Stimulated activated CD4-positive, alpha-beta T cell treated with anti-CD3 and anti-CD28 coated beads, TNF-alpha, amount 100 ng/mL, for 48 hours (primary cell): ENCODE measurements at regions not wholly inside any gene's neighbourhood (a gene's known extent, or its start where the extent isn't known, plus 50 kb on each side); places are given as distances from the start of the nearest gene placed in this dataset.
"Not testable (repeated sequence)": the region's sequence is repeated elsewhere in the genome, so short reads cannot be mapped to it uniquely, and the experiment has no call there.

Experiments used
- DNase-seq, 3 donors: peaks; one replicate each; pipeline ENCODE4 v3.0.0-alpha.2; 2020; ENCODE audit warnings: low read depth in 3 of 3

DNA sequence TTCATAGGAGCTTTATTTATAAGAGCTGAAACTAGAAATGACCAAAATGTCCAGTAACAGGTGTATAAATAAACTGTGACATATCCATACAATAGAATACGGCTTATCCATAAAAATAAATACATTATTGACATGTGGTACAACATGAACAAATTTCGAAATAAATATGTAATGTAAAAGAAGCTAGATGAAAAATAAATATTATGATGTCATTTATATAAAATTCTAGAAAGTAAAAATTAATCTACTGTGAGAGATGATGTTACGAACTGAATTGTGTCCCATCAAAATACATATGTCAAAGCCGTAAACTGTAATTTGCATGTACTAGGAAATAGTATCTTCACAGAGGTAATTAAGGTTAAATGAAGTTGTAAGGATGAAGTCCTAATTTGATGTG lies 1104.9 kb downstream of the NSUN3 start:
- no peak for DNase-seq

DNA sequence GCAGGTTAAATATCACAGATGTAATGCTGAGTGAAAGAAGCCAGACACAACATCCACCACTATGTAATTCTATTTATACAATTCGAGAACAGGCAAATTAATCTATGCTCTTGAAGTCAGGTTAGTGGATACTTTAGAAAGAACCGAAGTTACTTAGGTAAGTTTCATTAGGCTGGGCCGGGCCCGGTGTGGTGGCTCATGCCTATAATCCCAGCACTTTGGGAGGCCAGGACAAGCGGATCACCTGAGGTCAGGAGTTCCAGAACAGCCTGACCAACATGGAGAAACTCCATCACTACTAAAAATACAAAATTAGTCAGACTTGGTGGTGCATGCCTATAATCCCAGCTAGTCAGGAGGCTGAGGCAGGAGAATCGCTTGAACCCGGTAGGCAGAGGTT lies 1105.7 kb downstream of the NSUN3 start:
- no peak for DNase-seq

DNA sequence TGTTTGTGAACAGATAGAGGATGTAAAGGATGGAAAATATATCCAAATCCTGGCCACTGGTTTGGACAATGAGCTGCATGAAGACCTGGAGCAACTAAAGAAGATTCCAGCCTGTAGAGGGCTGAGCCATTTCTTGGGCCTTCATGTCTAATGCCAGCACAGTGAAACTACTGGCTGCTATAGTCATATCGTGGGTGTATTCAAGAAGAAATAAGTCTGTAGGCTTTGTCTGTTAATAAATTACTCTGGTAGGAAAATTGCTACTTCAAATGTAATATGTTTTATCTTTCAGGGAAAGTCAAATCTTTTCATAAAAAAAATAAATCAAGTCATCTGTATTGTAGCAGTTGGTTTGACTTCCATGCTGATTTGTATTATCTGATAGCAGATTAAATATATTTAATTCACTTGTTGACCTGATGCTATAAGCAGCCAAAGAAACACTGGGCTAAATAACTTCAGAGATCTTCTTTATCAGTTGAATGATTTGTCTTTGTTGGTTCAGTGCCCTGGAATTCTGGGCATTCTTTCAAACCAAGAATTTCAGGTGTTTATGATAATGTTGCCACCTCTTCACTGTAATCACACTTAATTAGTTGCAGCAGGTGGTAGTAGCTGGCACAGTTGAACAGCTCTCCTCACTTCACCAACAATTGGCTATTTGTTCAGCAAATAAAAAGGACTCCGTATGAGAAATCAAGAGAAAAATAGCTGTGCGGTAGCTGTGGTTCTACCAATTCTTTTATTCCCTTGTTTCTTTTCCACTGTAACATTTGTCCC lies 1109.5 kb downstream of the NSUN3 start:
- no peak for DNase-seq

DNA sequence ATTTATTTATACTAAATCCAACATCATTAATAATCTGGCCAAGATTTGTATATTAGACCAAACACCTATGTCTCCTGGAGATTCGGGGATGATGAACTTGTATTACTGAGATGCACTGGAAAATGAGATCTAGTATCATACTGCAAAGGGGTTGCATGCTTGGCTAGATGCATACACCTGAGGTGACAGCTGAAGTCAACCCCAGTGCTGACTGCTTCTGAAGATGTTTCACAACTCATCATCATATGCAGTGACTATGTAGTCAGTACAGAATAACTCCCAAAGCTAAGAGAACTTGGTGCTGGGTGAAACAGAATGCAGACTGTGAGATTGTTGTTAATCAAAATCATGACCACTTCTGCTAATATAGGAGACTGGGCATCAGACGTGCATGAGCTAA lies 1114.2 kb downstream of the NSUN3 start:
- no peak for DNase-seq

DNA sequence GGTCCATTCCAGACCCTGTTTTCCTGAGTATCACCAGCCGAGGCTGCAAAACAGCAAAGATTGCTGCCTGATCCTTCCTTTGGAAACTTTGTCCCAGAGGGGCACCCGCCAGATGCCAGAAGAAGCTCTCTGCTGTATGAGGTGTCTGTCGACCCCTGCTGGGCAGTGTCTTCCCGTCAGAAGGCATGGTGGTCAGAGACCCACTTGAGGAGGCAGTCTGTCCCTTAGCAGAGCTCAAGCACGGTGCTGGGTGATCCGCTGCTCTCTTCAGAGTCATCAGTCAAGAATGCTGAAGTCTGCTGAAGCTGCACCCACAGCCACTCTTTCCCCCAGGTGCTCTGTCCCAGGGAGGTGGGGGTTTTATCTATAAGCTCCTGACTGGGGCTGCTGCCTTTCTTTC lies 1121.2 kb downstream of the NSUN3 start:
- no peak for DNase-seq

DNA sequence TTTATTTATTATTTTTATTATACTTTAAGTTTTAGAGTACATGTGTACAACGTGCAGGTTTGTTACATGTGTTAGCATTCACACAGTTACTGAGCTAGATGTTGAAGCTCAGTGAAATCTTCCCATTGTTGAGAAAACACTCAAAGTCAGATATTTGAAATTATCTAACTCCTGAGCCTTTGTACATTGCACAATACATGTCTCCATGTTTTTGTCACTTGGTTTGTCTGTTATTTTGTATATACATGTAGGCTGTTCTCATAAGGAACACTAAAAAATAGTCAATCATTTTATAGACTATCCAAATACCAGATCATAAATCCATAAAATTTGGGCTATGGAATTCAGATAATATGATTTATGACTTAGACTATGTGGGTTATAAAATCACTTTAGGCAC lies 1126.5 kb downstream of the NSUN3 start:
- no peak for DNase-seq

DNA sequence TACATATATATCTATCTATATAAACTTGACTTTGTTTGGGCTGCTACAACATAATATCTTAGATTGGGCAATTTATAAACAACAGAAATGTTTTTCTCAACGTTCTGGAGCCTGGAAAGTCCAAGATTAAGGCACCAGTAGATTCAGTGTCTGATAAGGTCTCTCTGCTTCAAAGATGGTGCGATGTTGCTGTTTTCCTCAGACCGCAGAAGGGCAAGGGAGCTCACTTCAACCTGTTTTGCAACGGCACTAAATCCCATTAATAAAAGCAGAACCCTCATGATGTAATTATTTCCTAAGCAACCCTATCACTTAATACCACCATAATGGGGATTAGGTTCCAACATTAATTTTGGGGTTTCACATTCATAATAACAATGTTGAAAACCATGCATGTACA lies 1134.8 kb downstream of the NSUN3 start:
- DNase-seq: no peak

DNA sequence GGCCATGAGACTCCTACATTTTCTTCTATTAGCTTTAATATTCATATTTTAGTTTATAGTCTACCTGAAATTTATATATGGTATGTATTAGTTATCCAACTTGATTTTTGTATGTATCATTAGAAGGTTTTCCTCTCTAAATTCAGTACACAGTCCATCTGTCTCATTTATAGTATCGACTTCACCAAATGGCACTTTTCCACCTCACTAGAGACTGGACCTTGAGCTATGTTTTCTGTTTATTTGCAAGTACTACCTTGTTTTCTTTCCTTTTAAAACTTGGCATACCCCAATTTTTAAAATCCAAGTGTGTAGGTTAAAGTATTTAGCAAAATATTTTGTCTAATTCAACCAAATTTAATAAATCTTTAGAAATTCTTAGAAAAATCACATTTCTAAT lies 1137.5 kb downstream of the NSUN3 start:
- DNase-seq: no peak

DNA sequence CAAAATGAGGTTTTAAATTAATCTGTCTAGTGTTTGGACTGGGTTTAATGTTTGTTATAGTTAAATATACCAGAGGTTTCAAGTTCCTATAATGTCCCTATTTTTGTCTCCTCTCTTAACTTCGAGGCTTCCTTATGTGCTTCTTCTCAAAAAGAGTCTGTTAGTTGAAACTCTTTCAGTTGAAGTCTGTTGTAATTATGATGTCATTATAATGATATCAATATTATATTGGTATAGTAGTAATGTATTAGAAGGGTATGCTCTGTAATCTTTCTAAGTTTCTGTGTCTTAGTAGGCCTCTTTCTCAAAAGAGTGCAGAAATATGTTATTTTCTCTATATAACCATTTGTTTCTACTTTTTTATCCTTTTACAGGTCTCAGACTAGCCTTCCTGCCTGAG lies 1148.0 kb downstream of the NSUN3 start:
- DNase-seq: no peak

DNA sequence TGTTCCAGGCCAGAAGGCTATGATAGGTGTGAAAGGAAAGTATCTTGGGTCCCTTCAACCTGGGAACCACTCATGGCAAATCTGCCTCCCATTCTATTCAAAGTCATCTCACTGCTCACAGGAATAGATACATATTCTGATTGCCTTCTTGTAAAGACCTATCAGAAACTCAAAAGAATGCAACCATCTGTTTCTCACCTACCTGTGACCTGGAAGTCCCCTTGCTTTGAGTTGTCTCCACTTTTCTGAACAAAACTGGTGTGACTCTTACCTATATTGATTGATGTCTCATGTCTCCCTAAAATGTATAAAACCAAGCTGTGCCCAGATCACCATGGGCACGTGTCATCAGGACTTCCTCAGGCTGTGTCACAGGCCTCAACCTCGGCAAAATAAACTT lies 1149.3 kb downstream of the NSUN3 start:
- no peak for DNase-seq

DNA sequence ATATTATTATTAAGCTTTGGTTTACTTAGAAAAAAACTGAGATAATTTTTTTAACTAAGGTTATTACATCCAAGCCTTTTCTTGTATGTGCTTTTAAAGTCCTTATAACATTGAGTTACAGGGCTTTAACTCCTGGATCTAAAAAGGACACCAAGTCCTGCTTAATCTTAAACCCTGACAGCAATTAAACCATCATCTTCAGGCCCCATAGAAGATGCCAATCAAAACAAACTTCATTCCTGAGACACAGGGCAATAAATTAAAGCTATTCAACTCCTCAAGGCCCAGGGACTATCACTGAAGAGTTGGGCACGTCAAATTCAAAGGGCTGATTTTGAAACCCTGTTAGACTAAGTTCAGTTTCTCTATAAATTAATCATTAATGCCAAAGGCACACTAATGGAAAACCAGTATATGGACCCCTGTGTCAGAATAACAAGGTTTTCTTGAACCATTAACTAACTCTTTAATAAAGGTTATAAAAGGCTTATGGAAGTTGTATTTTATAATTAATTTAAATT lies 1152.6 kb downstream of the NSUN3 start:
- DNase-seq: no peak

DNA sequence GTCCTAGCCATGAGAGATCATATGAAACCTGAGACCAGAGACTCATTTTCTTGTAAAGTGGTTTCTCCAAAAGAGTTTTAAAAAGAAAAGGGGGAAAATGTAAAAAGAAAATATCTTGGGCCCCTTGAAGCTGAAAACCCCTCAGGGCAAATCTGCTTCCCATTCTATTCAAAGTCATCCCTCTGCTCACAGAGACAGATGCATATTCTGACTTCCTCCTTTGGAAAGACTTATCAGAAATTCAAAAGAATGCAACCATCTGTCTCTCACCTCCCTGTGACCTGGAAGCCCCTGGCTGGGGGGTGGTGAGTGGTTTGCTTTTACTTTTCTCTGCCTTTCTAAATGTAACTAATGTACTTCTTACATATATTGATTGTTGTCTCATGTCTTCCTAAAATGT lies 1154.8 kb downstream of the NSUN3 start:
- no peak for DNase-seq

DNA sequence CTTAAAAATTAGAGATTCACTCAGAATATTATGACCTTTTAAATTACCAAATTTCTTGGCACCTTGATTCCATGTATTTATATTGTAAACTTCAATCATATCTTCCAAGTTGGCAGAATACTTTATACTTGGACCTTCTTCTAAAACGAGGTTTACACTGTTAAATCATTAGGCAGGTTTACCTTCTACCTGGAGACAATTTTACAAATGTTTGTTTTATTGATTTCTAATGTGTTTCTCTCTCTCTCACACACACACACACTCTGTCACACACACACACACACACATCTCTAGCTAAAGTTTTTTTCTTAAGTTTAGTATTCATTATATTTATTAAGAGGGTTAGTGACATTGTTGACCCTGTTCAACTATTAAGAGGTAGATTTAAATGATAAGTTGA lies 1155.6 kb downstream of the NSUN3 start:
- DNase-seq: no peak

DNA sequence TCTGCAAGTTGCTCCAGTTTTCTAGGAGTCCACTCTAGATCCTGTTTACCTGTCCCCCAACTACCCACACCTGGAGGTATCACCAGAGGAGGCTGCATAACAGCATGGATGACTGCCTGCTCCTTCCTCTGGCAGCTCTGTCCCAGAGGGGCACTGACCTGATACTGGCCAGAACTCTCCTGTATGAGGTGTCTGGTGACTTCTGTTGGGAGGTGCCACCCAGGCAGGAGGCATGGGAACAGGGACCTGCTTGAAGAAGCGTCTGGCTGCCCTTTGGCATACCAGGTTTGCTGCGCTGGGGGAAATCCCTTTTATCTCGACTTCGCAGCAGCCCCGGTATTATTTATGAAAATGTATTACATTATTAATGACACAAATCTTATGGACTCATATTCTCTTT lies 1163.6 kb downstream of the NSUN3 start:
- DNase-seq: no peak

DNA sequence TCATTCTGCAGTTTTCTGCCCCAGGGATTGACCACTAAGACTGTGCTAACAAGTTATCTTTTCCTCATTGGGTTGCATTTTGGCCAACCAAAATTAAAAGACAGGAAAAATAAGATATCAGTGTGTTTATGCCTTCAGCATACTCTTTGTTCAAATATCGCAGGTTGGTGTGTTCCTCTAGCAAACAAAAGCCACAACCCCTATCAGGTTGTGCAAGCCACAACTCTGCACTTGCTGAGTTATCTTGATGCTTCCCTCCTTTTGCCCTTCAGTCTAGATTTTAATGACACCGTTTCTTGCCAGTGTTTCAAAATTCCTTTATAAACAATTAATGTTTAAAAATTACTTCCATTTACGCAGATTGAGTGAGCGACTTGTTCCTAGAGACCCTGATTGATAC lies 1164.2 kb downstream of the NSUN3 start:
- no peak for DNase-seq

DNA sequence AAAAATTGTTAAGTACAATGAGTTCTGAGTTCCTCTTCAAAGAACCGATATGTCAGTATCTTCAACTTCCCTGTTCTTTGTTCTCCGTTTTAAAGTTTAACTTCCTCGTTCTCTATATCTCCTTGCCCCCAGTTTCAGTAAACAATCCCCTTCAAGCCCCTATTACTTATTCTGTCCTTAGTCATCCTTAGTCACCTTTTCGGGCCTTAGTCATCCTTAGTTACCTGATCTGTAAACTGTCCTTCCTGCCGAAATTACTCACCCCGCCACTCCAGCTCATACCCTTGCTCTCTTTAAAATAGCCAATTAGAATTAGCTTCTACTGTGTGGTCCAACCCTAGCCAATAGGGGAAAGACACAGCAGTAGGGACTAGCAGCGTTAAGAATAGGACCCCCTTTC lies 1165.6 kb downstream of the NSUN3 start:
- DNase-seq: no peak

DNA sequence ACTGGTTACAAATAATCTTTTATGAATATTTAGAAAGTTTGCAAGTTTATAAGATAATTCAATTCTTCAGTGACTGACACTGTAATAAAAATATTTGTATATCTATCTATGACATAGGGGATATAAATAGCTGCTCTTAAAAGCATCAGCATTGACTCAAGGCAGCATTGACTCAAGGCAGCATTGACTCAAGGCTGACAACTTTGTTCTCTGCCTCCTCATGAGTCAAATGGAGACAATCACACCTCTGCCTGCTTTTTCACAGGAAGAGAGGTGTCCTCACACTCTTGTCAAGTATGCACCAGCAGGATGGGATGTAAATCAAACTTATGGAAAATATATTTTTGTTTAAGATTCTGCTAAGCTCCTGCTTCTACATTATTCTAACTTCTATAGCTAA lies 1173.1 kb downstream of the NSUN3 start:
- DNase-seq: no peak

DNA sequence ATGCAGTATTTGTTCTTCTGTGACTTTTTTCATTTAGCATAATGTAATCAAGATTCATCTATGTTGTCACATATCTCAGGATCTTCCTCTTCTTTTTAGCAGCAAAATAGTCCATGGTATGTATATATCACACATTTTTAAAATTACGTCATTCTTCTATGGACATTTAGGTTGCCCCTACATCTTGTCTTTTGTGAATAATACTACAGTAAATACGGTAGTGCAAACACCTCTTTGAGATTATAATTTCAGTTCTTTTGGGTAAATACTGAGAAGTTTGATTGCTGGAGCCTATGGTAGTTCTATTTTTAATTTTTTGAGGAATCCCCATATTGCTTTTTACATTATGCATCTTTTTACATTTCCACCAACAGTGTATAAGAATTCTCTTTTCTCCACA lies 1174.9 kb downstream of the NSUN3 start:
- no peak for DNase-seq

DNA sequence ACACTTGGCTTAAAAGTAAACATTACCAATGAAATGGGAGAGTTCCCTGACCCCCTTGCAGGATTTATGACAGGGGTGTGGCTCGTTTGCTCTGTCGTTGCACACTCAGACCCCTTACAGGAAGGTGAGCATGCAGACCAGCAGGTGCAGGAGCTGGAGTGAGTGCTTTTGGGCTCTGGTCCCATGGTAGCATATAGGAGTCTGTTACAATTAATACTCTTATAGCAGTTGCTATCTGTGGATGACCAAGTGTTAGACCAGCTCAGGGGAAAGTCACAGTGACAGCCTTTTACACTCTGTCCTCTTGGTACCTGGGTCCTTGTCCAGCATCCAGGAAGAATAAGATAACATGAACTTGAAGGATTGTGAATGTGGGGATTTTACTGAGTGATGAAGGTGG lies 1177.5 kb downstream of the NSUN3 start:
- no peak for DNase-seq

DNA sequence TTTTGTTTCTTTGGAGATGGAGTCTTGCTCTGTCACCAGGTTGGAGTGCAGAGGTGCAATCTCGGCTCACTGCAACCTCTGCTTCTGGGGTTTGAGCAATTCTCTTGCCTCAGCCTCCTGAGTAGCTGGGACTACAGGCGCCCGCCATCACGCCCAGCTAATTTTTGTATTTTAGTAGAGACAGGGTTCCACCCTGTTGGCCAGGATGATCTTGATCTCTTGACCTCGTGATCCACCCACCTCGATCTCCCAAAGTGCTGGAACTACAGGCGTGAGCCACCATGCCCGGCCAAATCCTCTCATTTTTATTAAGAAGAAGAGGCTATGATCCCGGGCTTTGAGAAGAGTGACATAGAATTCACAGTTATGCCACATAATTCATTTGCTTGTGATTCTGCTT lies 1178.4 kb downstream of the NSUN3 start:
- not testable (repeated sequence) for DNase-seq

DNA sequence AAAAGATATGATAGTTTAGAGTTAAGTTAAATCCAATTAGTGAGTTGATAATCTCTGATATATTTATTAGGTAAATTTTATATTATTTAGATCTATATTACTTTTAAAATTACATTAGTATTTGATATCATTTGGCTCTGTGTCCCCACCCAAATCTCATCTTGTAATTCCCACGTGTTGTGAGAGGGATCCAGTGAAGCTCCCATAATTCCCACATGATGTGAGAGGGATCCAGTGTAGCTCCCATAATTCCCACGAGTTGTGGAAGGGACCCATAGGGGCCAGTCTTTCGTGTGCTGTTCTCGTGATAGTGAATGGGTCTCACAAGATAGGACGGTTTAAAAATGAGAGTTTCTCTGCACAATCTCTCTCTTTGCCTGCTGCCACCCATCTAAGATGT lies 1183.6 kb downstream of the NSUN3 start:
- DNase-seq: no peak

DNA sequence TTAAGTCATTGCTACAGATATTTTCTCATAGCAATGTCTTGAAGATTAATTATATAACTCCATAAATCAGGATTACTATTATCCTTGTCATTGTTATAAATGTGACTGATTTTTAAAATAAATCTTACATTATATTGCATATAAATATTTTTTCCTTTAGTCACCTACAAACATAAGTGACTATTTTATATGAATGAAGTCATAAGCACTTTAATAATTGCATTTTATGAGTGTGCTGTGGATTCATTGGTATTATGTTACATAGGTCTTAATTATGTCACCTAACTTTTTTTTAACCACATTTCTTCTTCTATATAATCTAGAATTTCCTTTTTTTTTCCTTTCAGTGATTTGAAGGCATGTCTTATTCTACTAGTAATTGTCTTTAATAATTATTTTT lies 1191.2 kb downstream of the NSUN3 start:
- no peak for DNase-seq

DNA sequence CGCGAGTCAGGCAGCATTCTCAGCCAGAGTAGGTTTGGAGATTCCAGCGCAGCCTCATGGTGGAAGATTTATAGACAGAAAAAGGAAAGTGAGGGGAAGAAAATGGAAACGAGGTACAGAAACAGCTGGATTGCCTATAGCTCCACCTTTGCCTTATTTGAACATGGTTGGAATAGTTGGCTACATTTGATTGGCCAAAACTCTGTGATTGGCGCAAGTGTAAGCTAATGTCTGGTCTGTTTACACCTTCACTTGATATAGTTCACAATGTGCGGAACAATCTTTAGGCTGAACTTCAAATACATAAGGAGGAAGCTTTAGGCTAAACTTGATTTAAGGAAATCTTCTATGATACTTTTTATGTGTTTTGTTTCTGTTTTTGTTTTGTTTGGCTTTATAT lies 1191.9 kb downstream of the NSUN3 start:
- no peak for DNase-seq

DNA sequence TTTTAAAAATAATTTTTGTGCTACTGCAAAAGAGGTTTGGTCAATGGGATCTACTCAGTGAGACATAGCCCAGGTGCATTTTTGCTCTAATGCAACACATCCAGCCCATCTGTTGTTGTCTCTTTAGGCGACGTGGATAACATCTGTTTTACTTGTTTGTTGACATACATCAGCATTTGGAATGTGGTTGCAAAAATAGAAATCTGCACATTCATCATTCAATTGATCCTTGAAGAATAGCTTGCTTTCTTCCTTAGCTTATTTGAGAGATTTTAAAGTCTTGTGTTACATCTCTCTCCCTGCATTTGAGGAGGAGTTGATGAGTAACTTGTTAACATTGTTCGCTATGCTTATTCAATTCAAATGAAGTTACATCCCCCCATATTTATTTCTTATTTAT lies 1202.3 kb downstream of the NSUN3 start:
- no peak for DNase-seq
